22Rv1 (cell line): ENCODE measurements at regions not wholly inside any gene's neighbourhood (a gene's known extent, or its start where the extent isn't known, plus 50 kb on each side); places are given as distances from the start of the nearest gene placed in this dataset.

Experiments used
- H3K27ac ChIP-seq: fragments of 450-650 bp; 2 replicates; pipeline ENCODE4 v1.5.1; 2017
- CTCF ChIP-seq: fragments of 450-650 bp; IDR thresholded peaks from 2 replicates; pipeline ENCODE4 v1.5.1; 2017; ENCODE audit warnings: mild to moderate bottlenecking
- ZFX ChIP-seq: fragments of 450-650 bp; IDR thresholded peaks from 2 replicates; pipeline ENCODE4 v1.6.1; 2017; ENCODE audit warnings: antibody characterized with exemption, borderline replicate concordance

DNA sequence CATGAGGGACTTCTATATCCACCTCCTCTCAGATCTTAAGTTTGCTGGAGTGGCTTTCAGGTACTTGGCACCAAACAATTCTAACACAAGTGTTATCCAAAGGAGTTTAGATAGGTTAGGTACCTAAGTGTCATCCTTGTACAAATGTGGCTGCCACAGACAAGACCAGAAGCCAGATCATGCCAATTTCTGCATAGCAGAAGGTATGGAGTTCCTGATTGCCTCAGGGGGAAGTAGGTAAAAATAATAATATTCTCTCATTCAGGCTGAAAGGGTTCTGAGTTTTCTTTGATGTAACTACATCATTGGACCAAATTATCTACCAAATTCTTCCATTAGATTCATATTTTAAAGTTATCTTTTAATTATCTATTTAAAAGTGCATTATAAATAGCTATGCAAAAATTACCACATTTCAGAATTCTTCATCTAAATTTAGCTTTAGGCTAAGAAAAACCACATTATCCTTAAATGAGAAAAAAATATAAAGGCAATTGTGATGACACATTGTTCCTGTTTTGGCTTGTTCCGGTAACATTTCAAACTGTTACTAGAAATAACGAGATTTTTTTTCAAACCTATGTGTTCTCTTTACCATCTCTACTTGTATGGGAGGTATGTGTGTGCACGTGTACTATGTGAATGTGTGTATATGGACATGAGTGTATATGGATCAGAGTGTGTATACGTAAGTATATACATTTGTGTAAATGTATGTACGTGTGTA, 66.2 kb upstream of the POU2AF2 start:
- TF ChIP-seq ZFX = no peak
- no peak for TF ChIP-seq CTCF
- no peak overlapping the region for H3K27ac ChIP-seq

DNA sequence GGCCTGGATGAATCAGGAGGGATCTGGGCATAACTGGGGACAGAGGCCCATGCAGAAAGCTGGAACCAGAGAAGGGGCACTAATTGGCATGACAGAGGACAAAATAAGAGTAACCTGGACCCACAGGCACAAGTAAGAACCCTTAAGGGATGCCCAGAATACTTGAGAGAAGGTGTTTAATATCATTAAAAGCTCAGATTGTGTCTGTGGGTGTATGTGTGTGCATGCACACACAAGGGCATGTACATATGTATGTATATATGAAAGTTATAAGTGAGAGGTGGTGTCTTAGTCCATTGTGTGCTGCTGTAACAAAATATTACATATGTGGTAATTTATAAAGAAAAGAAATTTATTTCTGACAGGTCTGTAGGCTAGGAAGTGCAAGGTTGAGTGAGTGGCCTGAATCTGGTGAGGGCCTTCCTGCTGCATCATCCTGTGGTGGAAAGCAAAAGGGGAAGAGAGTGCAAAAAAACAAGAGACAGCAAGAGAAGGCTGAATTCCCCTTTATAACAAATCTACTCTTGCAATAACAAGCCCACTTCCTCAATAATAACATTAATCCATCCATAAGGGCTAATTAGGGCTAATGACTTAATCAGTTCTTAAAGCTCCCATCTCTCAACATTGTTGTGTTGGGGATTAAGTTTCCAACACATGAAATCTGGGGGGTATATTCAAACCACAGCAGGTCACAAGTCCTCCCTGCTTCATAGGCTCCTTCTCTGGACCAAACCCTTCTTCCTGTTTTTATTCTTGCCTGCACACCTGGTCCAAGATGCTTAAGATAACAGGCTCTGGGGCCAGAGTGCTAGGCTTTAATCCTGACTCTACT, 68.3 kb upstream of the POU2AF2 start:
- no peak for TF ChIP-seq CTCF
- no peak for TF ChIP-seq ZFX
- H3K27ac ChIP-seq = no peak overlapping the region

GRCh38 chr11:111176603-111177002, 68.9 kb upstream of the POU2AF2 start:
- H3K27ac ChIP-seq = no peak overlapping the region

DNA sequence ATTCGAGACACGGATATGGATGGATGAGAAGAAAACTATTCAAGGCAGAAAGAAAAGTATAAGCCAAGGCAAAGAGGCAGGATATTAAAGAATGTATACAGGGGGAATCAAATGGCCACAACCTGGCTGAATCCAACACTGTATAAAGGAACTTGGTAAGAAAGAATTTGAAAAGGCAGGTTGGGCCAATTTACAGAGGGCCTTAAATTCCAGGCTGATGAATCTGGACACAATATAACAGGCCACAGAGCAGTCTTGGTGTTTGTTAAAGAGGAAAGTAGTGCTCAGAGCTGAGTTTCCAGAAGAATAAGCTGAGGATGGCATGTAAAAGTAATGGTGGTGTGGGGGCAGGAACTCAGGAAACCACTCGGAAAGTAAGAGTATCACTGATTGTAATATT, 72.3 kb upstream of the POU2AF2 start:
- no peak overlapping the region for H3K27ac ChIP-seq
- no peak for TF ChIP-seq CTCF
- no peak for TF ChIP-seq ZFX

More at GRCh38 chr11:111176603-111177002, 68.9 kb upstream of the POU2AF2 start:
- TF ChIP-seq CTCF = no peak

DNA sequence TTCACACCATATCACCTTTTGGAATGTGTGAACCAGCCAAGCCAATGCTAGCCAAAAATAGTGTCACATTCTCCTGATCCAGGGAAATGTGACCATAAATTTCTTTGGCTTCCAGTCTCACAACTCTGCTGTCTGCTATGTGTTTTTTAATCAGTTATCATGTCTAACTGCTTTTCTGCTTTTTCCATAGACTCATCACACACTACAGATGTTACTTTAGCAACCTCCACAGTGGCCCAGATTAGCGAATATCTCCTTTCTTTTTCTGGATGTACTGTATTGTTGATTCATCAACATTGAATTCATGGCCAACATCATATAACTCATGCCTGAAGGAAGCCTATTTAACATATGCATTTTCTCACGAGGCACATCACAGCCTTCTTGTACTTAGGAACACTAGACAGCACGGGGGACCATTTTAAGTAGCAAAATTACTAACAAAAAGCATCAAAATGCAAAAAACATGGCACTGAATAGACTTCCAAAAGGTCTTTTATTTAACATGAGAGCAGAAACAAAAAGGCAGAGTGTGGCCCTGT, 73.1 kb upstream of the POU2AF2 start:
- H3K27ac ChIP-seq = no peak overlapping the region
- TF ChIP-seq CTCF (no peak), ZFX (no peak)

DNA sequence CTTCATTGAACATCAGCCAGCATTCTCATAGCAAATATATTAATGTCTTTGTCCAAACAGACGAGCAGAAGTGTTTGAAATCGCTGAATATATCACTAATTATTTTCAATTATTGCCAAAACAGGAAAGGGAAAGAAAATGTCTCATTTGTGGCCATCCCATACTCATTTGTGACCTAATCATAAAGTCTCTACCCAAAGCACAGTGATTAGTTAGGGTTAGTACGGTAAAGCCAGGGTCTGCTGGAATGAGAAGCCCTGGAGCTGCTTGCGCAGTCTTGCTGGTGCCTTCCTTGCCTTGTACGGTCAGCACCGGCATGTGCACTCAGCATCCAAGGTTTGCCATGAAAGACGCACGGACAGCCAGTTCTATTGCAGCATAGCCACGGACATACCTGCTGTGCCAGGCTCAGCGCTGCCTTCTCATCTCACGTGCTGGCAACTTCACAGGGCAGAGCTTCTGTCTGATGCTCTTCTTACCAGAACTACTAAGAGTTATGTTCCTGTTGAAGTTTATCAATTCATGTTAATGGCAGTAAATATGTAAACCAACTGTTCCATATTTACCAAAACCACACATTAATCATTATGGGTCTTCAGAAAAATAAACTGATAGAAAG, 74.7 kb upstream of the POU2AF2 start:
- H3K27ac ChIP-seq = no peak overlapping the region
- no peak for TF ChIP-seq CTCF
- no peak for TF ChIP-seq ZFX

GRCh38 chr11:111169367-111169766, 76.2 kb upstream of the POU2AF2 start:
- H3K27ac ChIP-seq = no peak overlapping the region
- TF ChIP-seq ZFX (no peak), CTCF (no peak)
